HG02938 (cell line): ENCODE measurements at regions not wholly inside any gene's neighbourhood (a gene's known extent, or its start where the extent isn't known, plus 50 kb on each side); places are given as distances from the start of the nearest gene placed in this dataset.

ENCODE experiments used
- ATAC-seq: cut with Tn5 transposase; IDR thresholded peaks from one replicate; pipeline ENCODE4 v1.9.1; 2021; ENCODE audit warnings: mild to moderate bottlenecking, moderate library complexity; ENCODE audit not compliant: unreplicated experiment

GRCh38 chr1:87949711-87950110 is 621.0 kb downstream of the LMO4 start:
- no peak for ATAC-seq

DNA sequence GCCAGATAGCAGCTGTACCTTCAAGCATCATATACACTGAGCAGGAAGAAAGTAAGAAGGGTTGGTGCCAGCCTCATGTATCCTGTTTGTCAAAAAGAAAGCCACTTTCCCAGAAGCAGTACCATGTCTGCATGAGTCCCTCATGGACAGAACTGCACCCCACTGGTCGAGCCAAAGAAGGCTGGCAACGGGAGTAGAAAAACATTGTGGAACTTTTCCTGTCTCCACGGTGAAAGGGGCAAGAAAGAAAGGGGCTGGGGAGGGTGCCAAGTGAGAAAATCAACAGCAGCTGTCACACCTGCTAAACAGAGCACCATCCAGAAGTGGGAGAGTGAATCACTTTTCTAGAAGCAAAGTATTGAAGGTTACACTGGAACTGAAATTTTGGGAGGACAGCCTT is 621.7 kb downstream of the LMO4 start:
- ATAC-seq, result no peak

GRCh38 chr1:87951409-87951808 is 622.7 kb downstream of the LMO4 start:
- no peak for ATAC-seq

GRCh38 chr1:87951852-87952251 is 623.2 kb downstream of the LMO4 start:
- no peak for ATAC-seq

DNA sequence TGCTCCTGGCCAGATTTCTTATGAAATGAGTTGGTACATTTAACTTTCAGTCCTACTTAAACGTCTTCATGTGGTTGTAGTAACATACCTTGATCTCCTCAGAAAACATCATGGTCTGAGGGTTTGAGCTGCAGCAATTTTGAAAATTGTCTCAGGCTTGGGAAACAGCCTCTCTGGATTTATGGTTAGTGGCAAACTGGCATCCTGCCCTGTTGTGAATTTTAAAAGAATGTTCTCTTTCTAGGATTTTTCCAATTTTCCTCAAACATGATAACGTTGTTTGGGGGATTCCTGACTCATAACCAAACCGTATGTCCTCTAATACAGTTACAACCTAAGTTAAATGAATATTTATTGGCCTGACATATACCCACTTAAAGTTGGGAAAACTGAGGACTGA is 624.4 kb downstream of the LMO4 start:
- ATAC-seq, result no peak

DNA sequence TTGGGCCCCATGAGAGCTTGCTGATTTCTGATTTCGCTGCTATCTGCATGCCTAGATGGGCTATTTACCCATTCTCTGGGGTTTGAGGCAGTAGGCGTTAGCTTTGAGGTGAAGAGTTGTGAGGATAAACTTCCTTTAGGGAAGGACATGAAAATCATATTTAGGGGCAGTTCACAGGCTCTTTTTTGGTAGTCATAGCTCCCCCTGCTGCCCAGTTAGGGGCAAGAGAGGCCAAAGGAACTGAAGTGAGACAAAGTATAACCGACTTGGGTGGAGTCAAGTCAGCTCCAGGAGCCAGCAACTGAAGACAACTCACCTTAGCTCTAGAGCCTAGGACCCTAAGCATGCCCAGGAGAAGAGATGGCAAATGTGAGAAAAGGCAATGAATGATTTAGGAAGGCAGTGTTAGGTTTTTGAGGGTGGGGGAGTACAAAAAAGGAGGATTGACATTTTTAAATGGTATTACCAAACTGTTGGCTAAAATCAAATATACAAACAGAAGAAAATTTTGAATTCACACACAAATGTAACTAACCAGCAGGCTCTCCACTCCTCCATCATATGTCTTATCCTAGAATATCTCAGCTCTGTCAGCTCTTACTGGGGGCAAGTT is 625.2 kb downstream of the LMO4 start:
- peak; percentile 86 for ATAC-seq

GRCh38 chr1:87955038-87955437 is 626.4 kb downstream of the LMO4 start:
- ATAC-seq, result no peak

GRCh38 chr1:87956072-87956471 is 627.4 kb downstream of the LMO4 start:
- no peak for ATAC-seq

- ATAC-seq, result no peak
Observed at GRCh38 chr1:87956750-87957149, 628.1 kb downstream of the LMO4 start.

GRCh38 chr1:87957331-87957730 is 628.7 kb downstream of the LMO4 start:
- no peak for ATAC-seq

GRCh38 chr1:87958201-87958600 is 629.5 kb downstream of the LMO4 start:
- ATAC-seq, result no peak

DNA sequence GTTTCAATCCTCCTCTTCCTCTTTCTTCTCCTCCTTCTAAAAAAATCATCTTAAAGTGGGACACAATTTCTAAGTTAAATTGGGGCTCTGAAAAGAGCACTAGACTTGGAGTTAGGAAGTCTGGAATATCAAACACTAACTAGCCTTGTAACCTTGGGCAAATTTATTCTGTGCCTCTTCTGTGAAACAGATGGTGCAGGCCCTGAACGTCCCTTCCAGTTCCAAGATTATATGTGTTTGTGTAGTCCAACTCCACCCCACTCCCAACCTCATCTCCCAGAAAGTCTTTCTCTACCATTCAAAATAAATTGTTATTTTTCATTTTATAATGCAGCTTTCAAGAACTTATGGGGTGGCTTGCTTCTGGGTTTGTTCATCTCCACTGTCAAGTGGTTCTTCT is 630.0 kb downstream of the LMO4 start:
- no peak for ATAC-seq

- ATAC-seq, result no peak
Observed at GRCh38 chr1:87959236-87959635, 630.6 kb downstream of the LMO4 start.

- no peak for ATAC-seq
Observed at GRCh38 chr1:87961992-87962391, 633.3 kb downstream of the LMO4 start.

- no peak for ATAC-seq
Observed at GRCh38 chr1:87963556-87963955, 634.9 kb downstream of the LMO4 start.

GRCh38 chr1:87965193-87965592 is 636.5 kb downstream of the LMO4 start:
- no peak for ATAC-seq

DNA sequence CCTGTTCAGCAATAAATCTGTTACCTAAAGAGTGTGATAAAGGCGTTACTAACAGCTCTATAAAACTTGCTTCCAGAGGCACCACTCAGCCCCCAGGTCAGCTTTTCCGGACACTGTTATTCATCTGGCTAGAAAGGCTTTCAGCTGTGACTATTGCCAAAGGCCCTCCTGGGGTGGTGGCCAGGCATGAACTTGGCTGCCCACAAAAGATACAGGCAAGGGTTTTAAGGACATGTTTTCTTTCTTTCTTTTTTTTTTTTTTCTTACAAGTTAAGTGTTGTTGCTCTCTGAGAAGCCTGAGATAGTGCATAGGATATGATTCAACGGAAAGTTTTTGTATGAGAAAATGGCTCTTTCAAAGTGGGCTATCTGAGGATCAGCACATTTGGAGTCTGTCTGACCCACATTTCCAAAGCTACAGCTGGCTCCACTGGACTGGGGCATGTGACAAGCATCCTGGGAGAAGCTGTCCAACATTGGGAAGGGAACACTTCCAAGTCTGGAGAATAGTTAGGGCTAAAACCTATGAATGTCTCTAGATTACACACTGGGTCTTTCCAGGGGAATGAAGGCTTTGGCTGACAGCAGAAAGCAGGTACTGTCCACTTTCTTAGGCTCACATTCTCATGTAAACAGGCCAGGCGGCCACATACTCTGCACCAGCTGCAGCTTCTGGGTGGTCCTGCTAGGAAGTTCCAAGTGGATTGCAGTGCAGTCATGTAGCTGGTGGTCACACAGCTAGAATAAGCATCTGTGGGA is 639.7 kb downstream of the LMO4 start:
- no peak for ATAC-seq

- ATAC-seq, result no peak
Observed at GRCh38 chr1:87969040-87969439, 640.4 kb downstream of the LMO4 start.

DNA sequence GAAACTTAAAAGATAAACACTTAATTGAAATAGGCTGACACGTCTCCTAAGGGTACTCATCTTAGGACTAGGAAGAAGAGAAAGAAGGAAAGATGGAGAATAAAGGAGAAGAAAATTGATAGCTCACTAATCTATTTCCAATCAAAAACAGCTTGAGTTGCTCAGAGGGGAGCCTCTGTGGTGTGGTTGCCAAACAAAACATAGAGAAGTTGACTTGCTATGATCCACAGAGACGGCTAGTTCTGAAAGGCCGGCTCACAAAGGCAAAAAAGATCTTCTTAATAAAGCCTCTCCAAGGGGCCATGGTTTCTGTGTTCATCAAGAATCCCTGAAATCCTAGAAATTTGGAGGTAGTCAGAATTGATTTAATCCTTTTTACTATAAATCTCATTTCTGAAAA is 644.1 kb downstream of the LMO4 start:
- no peak for ATAC-seq

- no peak for ATAC-seq
Observed at GRCh38 chr1:87973896-87974295, 645.2 kb downstream of the LMO4 start.

DNA sequence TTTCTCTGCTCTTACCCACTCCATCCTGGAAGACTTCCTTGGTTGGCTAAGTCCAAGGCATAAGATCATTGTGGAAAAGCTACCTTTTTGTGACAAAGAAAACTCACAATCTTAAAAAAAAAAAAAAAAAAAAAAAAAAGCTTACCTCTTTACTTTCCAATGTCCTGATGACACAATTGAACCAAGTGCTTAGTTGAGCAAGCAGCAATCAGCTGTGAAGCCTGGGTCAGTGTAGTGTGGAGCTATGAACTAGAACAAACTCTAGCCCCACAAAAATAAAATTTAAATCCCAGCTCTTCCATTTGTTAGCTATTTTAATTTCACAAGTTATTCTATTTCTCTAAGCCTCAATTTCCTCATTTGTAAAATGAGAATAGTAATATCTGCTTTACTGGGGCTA is 647.6 kb downstream of the LMO4 start:
- ATAC-seq, result no peak

- ATAC-seq, result no peak
Observed at GRCh38 chr1:87977145-87977544, 648.5 kb downstream of the LMO4 start.

- ATAC-seq, result no peak
Observed at GRCh38 chr1:87979079-87979478, 650.4 kb downstream of the LMO4 start.
